Hippocampal formation (tissue), 2 donors: ENCODE measurements at regions not wholly inside any gene's neighbourhood (a gene's known extent, or its start where the extent isn't known, plus 50 kb on each side); places are given as distances from the start of the nearest gene placed in this dataset.

ENCODE experiments used
- DNase-seq, 2 donors: peaks; one replicate each; lab custom pipeline; 2025; lab: John Stamatoyannopoulos, UW

DNA sequence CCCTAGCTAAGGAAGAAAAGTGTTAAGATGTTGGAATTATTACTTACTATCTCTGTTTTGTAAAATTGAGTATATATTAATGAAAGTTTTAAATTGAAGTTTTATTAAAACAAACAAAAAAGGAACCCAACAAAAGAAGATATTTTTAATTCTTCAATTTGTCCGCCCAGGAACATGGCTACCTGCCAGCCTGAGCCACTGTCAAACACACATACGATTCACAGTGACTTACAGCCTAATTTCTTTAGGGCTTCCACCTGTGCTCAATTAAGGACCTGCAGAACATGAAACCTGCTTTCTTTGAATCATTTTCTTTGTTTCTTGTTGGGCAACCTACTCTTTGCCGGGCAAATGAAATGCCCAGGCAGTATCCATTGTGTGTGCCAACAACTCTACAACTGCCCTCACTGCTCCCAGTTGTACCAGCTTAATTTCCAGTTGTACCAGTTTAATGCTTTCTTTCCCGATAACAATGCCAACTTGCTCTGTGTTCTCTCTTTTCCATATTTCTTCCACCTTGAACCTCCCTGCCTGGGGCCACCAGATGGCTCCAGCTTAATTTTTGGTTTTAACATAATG, 181.7 kb downstream of the GBA3 start:
- DNase-seq, result no peak

DNA sequence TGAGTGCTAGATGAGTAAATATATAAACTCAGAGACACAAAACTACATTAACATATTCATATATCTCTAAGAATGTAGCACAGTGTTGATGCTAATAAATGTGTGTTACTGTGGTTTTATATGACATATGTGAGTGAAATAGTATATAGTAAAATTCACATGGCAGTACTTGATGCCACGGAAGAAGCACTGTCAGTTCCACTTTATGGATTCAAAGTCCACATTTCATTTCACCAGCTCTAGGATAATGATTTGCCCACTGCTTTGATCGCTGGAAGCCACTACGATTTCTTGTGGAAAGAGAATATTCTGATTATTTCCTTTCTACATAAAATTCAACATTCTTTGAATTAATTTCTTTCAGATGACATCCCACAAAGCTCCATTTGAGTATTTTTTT, 181.2 kb downstream of the GBA3 start:
- no peak for DNase-seq

DNA sequence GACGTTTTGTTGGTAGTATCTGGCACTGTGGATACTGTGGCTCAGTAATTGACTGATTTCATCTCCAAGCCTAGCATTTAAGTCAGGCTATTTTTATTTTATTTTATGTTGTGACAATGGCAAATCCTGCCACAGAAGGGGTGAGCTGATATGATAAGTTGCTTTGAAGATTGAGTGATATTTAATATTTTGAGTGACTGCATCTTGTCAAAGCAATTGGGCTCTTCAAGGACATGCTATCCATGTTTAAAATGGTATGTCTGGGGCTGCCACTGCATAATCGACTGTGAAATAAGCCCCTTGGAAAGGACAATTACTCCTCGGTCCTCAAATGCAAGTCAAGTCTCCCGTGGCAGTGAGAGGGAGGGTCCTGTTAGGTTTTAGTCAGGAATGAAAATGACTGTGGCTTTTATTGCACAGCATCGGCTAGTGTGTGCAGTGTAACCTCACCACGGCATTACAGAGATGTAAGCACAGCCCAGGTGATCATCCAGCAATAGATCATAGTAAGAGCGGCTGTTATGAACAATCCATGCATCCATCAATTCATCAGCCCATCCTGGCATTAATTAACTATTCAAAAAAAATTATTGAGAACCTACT, 178.2 kb downstream of the GBA3 start:
- no peak for DNase-seq

DNA sequence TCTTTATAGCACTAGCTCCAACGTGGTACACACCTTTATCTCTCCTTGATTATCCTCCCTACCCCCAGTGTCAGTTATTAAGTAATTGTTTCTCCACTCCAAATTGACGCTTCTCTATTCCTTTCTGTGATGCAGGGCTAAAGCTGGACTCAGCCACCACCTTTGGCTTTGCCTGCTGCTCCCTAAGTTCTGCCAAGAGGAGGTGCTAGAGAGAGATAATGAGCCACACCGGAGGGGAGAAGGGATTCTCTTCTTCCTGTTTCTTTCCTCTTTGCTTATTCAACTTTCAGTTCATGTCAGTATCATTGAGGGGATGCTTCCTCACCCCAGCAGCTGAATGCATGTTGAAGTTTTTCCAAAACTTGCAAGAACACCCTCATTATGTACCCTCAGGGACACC, 176.5 kb downstream of the GBA3 start:
- DNase-seq, result no peak
